WTC11 (cell line): ENCODE measurements at regions not wholly inside any gene's neighbourhood (a gene's known extent, or its start where the extent isn't known, plus 50 kb on each side); places are given as distances from the start of the nearest gene placed in this dataset.

ENCODE experiments used
- CREB1 ChIP-seq: sonication (generic); formaldehyde crosslinking; IDR thresholded peaks from 2 replicates; pipeline ENCODE4 v1.8.0; 2023; ENCODE audit warnings: mild to moderate bottlenecking, missing genetic modification reagents
- CTCF ChIP-seq: fragments of 200-600 bp; IDR thresholded peaks from 2 replicates; pipeline ENCODE4 v1.8.0; 2022; ENCODE audit warnings: antibody characterized with exemption
- IRF1 ChIP-seq: sonication (generic); formaldehyde crosslinking; IDR thresholded peaks from 2 replicates; pipeline ENCODE4 v1.8.0; 2023; ENCODE audit warnings: missing genetic modification reagents
- MLX ChIP-seq: sonication (generic); formaldehyde crosslinking; IDR thresholded peaks from 2 replicates; pipeline ENCODE4 v1.8.1; 2023; ENCODE audit warnings: mild to moderate bottlenecking, missing genetic modification reagents, moderate library complexity
- ZNF121 ChIP-seq: sonication (generic); formaldehyde crosslinking; IDR thresholded peaks from 2 replicates; pipeline ENCODE4 v1.8.0; 2023; ENCODE audit warnings: missing genetic modification reagents

- TF ChIP-seq CREB1 (CRISPR knock-in tag), result no peak
- no peak for TF ChIP-seq CTCF
- no peak for TF ChIP-seq MLX (CRISPR knock-in tag)
- no peak for TF ChIP-seq ZNF121
- TF ChIP-seq IRF1 (CRISPR knock-in tag), result no peak
Observed at GRCh38 chrX:68941385-68941952, 112.6 kb downstream of the EFNB1 start.
